Endothelial cell of umbilical vein (primary cell): ENCODE measurements at regions not wholly inside any gene's neighbourhood (a gene's known extent, or its start where the extent isn't known, plus 50 kb on each side); places are given as distances from the start of the nearest gene placed in this dataset.

Experiments
- EZH2 ChIP-seq: IDR thresholded peaks from 2 replicates; pipeline ENCODE4 v1.6.1; 2012; ENCODE audit warnings: borderline replicate concordance, low read depth, mild to moderate bottlenecking, moderate library complexity, low read length, inconsistent platforms; ENCODE audit not compliant: severe bottlenecking
- JUN ChIP-seq: IDR thresholded peaks from 2 replicates; pipeline ENCODE4 v1.6.1; 2011; ENCODE audit warnings: borderline replicate concordance, low read depth; ENCODE audit not compliant: insufficient read length, insufficient read depth
- POLR2A ChIP-seq: IDR thresholded peaks from 2 replicates; pipeline ENCODE4 v1.6.1; 2012; ENCODE audit warnings: low read depth, mild to moderate bottlenecking, control low read depth, low read length
- POLR2AphosphoS5 ChIP-seq: IDR thresholded peaks from 2 replicates; pipeline ENCODE4 v1.6.1; 2012; ENCODE audit warnings: low read depth, mild to moderate bottlenecking, control low read depth, low read length, moderate library complexity; ENCODE audit not compliant: insufficient read depth
- TF ChIP-seq, protein P1 (sequence below), 2 donors: IDR thresholded peaks; 1 replicate in 1 of 2; 2 replicates in 1 of 2; pipeline ENCODE4 v1.5.1; 2011; ENCODE audit warnings: low read length in 2 of 2, mild to moderate bottlenecking in 2 of 2, moderate library complexity in 2 of 2, control low read depth in 1 of 2, inconsistent platforms in 1 of 2, low read depth in 1 of 2; ENCODE audit not compliant: insufficient read depth in 1 of 2; ENCODE audit errors: extremely low read depth in 1 of 2
- TF ChIP-seq, protein P2 (sequence below): IDR thresholded peaks from 2 replicates; pipeline ENCODE4 v1.6.1; 2011; ENCODE audit not compliant: insufficient read depth, insufficient read length

DNA sequence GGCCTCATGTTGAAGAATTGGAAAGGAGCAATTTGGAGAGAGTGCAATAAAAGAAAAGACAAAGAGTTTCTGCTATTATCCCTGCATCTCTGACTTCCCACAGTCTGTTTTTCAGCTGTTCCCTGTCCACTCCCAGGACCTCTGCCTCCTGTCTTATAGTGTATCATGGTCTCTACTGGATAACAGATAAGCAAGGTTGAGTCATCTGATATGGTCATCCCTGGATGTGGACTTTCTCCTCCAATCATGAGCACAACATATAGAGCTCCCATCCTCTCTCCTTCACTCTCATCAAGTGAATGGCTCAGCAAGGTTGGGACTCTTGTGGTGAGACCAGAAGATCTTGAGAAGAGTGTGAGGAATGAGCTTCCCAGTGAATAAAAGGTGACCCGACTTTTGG lies 123.1 kb downstream of the PLCE1 start:
- TF ChIP-seq, protein P1, sequence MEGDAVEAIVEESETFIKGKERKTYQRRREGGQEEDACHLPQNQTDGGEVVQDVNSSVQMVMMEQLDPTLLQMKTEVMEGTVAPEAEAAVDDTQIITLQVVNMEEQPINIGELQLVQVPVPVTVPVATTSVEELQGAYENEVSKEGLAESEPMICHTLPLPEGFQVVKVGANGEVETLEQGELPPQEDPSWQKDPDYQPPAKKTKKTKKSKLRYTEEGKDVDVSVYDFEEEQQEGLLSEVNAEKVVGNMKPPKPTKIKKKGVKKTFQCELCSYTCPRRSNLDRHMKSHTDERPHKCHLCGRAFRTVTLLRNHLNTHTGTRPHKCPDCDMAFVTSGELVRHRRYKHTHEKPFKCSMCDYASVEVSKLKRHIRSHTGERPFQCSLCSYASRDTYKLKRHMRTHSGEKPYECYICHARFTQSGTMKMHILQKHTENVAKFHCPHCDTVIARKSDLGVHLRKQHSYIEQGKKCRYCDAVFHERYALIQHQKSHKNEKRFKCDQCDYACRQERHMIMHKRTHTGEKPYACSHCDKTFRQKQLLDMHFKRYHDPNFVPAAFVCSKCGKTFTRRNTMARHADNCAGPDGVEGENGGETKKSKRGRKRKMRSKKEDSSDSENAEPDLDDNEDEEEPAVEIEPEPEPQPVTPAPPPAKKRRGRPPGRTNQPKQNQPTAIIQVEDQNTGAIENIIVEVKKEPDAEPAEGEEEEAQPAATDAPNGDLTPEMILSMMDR (IDR thresholded peaks at IDR 0.05; ENCODE audit: extremely low read depth in 1 of 2, insufficient read depth in 1 of 2, low read depth in 1 of 2, low read length in 2 of 2) = no peak
- TF ChIP-seq POLR2AphosphoS5 (no peak), POLR2A (no peak), EZH2 (no peak), JUN (no peak)
- TF ChIP-seq, protein P2, sequence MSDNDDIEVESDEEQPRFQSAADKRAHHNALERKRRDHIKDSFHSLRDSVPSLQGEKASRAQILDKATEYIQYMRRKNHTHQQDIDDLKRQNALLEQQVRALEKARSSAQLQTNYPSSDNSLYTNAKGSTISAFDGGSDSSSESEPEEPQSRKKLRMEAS = no peak
